B cell (primary cell): ENCODE measurements at regions not wholly inside any gene's neighbourhood (a gene's known extent, or its start where the extent isn't known, plus 50 kb on each side); places are given as distances from the start of the nearest gene placed in this dataset. TPM values are rescaled to one million over a fixed set of nuclear protein-coding genes. Genes with fewer than 3 reads are reported as not detected.

Source experiments
- small RNA-seq: library from RNA; depleted of rRNA; stranded (forward); fragments of <200 nt; gene quantifications from one replicate; pipeline ENCODE3, GENCODE V24; 2012; ENCODE audit warnings: low replicate concordance, low read depth; ENCODE audit not compliant: insufficient read length

Small RNAs in the stretch of these regions (small RNA-seq; reads per million reads assigned to genes)
- gene RF00004 = not detected
